Body of pancreas (tissue), 4 donors: ENCODE measurements at regions not wholly inside any gene's neighbourhood (a gene's known extent, or its start where the extent isn't known, plus 50 kb on each side); places are given as distances from the start of the nearest gene placed in this dataset.

ENCODE experiments used
- ATAC-seq: fragments of 150-250 bp; one replicate; pipeline ENCODE4 v1.9.1; 2016
- DNase-seq, 4 donors: peaks; one replicate each; pipeline ENCODE4 v3.0.0-alpha.2; 2019
- H3K27ac ChIP-seq, 4 donors: fragments of 200-600 bp; sonication (generic); 1 replicate in 3 of 4; 2 replicates in 1 of 4; pipeline versions ENCODE4 v1.5.1 to v1.6.1; 2016 to 2019; ENCODE audit warnings: mild to moderate bottlenecking in 1 of 4, mixed read lengths in 1 of 4, moderate library complexity in 1 of 4
- H3K27me3 ChIP-seq, 2 donors: fragments of 200-600 bp; sonication (generic); one replicate each; pipeline ENCODE4 v1.6.0; 2016; ENCODE audit warnings: mild to moderate bottlenecking in 1 of 2
- H3K36me3 ChIP-seq, 2 donors: fragments of 200-600 bp; sonication (generic); replicated peaks in 1 of 2; 2 replicates each; pipeline ENCODE4 v1.5.1; 2016; ENCODE audit warnings: low read depth in 2 of 2; ENCODE audit not compliant: insufficient read depth in 1 of 2
- H3K4me1 ChIP-seq: fragments of 200-600 bp; sonication (generic); one replicate; pipeline ENCODE4 v1.6.0; 2016
- H3K4me3 ChIP-seq, 2 donors: fragments of 200-600 bp; sonication (generic); 1 replicate in 1 of 2; 2 replicates in 1 of 2; pipeline ENCODE4 v1.5.1; 2016 to 2019
- H3K9me3 ChIP-seq, 3 donors: fragments of 200-600 bp; sonication (generic); 1 replicate in 2 of 3; 2 replicates in 1 of 3; pipeline ENCODE4 v1.5.1; 2016
- CTCF ChIP-seq, 7 experiments: fragments of 450-650 bp in 4 of 7; fragments of 200-600 bp in 3 of 7; sonication (generic) in 3 of 7; IDR thresholded peaks; one replicate each; pipeline ENCODE4 v1.5.1; 2016 to 2019; ENCODE audit warnings: antibody characterized with exemption in 7 of 7
- POLR2A ChIP-seq, 3 donors: fragments of 450-650 bp; IDR thresholded peaks; one replicate each; pipeline ENCODE4 v1.6.1; 2016; ENCODE audit warnings: antibody characterized with exemption in 3 of 3, mild to moderate bottlenecking in 2 of 3
- WGBS, 2 donors: methylation state at CpG; one replicate each; pipeline ENCODE4 v1.1.5; 2017; 5-methylcytosine and 5-hydroxymethylcytosine counted together
- intact Hi-C: fragments of 100-400 bp; cut with DNase I; formaldehyde crosslinking; loops from one replicate; pipeline ENCODE4 v1.15.1; 2023

GRCh38 chr3:147740928-147741327 is 331.8 kb downstream of the ZIC1 start:
- H3K27me3 ChIP-seq = no peaks in the 10 kb centered on the region
- no peak for DNase-seq
- no peak for TF ChIP-seq POLR2A (IDR thresholded peaks at IDR 0.05)
- no peak for TF ChIP-seq CTCF (IDR thresholded peaks at IDR 0.05)
- no peaks in the 10 kb centered on the region for H3K9me3 ChIP-seq
- H3K27ac ChIP-seq = no peak overlapping the region
- intact Hi-C loops = no loop called here
- H3K4me3 ChIP-seq = no peak overlapping the region
- no peak for ATAC-seq
- H3K36me3 ChIP-seq = no peaks in the 10 kb centered on the region
- 73 to 81% methylated on average over 1 of the region's 1 CpG for whole genome bisulfite sequencing, 2 donors
- H3K4me1 ChIP-seq = no peaks in the 10 kb centered on the region

GRCh38 chr3:147744967-147745366 is 335.8 kb downstream of the ZIC1 start:
- DNase-seq (no peak), ATAC-seq (no peak)
- no peaks in the 10 kb centered on the region for H3K27me3 ChIP-seq
- no peaks in the 10 kb centered on the region for H3K9me3 ChIP-seq
- H3K4me1 ChIP-seq = no peaks in the 10 kb centered on the region
- WGBS, 2 donors = 29 to 50% methylated on average over 2 of the region's 2 CpGs
- TF ChIP-seq CTCF (IDR thresholded peaks at IDR 0.05) (no peak), POLR2A (IDR thresholded peaks at IDR 0.05) (no peak)
- intact Hi-C loops = no loop called here
- H3K4me3 ChIP-seq = no peak overlapping the region
- no peaks in the 10 kb centered on the region for H3K36me3 ChIP-seq
- no peak overlapping the region for H3K27ac ChIP-seq

GRCh38 chr3:147755310-147755709 is 346.1 kb downstream of the ZIC1 start:
- intact Hi-C loops = no loop called here
- ATAC-seq (no peak), DNase-seq (no peak)
- no peak for TF ChIP-seq POLR2A (IDR thresholded peaks at IDR 0.05)
- TF ChIP-seq CTCF (IDR thresholded peaks at IDR 0.05) = no peak
- Histone ChIP-seq H3K4me1 (no peaks in the 10 kb centered on the region), H3K27ac (no peak overlapping the region), H3K4me3 (no peak overlapping the region), H3K27me3 (no peaks in the 10 kb centered on the region), H3K36me3 (no peaks in the 10 kb centered on the region), H3K9me3 (no peaks in the 10 kb centered on the region)
- 82 to 86% methylated on average over 3 of the region's 3 CpGs for WGBS, 2 donors

- DNase-seq (no peak), ATAC-seq (no peak)
- Histone ChIP-seq H3K4me3 (no peak overlapping the region), H3K27me3 (no peaks in the 10 kb centered on the region), H3K9me3 (no peaks in the 10 kb centered on the region), H3K4me1 (no peaks in the 10 kb centered on the region), H3K27ac (no peak overlapping the region), H3K36me3 (no peaks in the 10 kb centered on the region)
- intact Hi-C loops = no loop called here
- 59 to 70% methylated on average over 3 of the region's 3 CpGs for whole genome bisulfite sequencing, 2 donors
- TF ChIP-seq POLR2A (IDR thresholded peaks at IDR 0.05) (no peak), CTCF (IDR thresholded peaks at IDR 0.05) (no peak)
Measured at GRCh38 chr3:147756476-147756875, 347.3 kb downstream of the ZIC1 start.

GRCh38 chr3:147757866-147758265 is 348.7 kb downstream of the ZIC1 start:
- no peak for DNase-seq
- intact Hi-C loops = no loop called here
- no peaks in the 10 kb centered on the region for H3K36me3 ChIP-seq
- H3K4me3 ChIP-seq = no peak overlapping the region
- TF ChIP-seq CTCF (IDR thresholded peaks at IDR 0.05) = no peak
- TF ChIP-seq POLR2A (IDR thresholded peaks at IDR 0.05) = no peak
- H3K27ac ChIP-seq = no peak overlapping the region
- 55 to 58% methylated on average over 3 of the region's 3 CpGs for WGBS, 2 donors
- H3K9me3 ChIP-seq = no peaks in the 10 kb centered on the region
- H3K27me3 ChIP-seq = no peaks in the 10 kb centered on the region
- ATAC-seq = no peak
- H3K4me1 ChIP-seq = no peaks in the 10 kb centered on the region
